LNCaP clone FGC (cell line): ENCODE measurements at regions not wholly inside any gene's neighbourhood (a gene's known extent, or its start where the extent isn't known, plus 50 kb on each side); places are given as distances from the start of the nearest gene placed in this dataset.
"Not testable (repeated sequence)": the region's sequence is repeated elsewhere in the genome, so short reads cannot be mapped to it uniquely, and the experiment has no call there.

Experiments used
- DNase-seq: peaks from one replicate; pipeline ENCODE4 v3.0.0-alpha.2; 2011; ENCODE audit warnings: low read depth
- H3K4me3 ChIP-seq: 2 replicates; pipeline ENCODE4 v1.5.1; 2011; ENCODE audit warnings: mild to moderate bottlenecking, low read depth, low read length, control low read depth
- CTCF ChIP-seq: IDR thresholded peaks from 2 replicates; pipeline ENCODE4 v1.5.1; 2012; ENCODE audit warnings: mild to moderate bottlenecking; ENCODE audit not compliant: control insufficient read depth, insufficient read depth; ENCODE audit errors: extremely low read depth

DNA sequence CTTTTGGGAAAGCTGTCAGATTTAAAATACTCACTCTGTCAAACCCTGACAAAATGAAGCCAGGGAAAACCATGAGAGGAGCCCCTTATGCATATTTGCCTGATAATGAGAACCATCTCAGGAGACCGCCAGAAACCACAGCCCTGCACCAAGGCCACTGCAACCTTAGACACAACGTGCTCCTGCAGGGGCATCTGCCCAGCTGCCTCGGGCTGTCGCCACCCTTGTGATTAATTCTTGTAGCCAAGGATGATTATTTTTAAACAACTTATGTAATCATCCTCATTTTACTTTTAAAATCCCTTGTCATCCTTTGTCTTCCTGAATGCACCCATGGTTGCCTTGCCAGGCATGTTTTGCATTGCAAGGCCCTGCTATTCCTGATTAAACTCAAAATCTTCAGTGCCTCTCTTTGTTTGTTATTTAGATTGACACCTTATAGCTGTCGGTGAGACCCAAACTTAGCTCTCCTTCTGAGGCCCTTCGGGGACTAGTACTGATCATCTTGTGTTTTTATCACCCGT, 766.4 kb upstream of the TMEM132C start:
- no peak overlapping the region for H3K4me3 ChIP-seq
- no peak for TF ChIP-seq CTCF
- no peak for DNase-seq

DNA sequence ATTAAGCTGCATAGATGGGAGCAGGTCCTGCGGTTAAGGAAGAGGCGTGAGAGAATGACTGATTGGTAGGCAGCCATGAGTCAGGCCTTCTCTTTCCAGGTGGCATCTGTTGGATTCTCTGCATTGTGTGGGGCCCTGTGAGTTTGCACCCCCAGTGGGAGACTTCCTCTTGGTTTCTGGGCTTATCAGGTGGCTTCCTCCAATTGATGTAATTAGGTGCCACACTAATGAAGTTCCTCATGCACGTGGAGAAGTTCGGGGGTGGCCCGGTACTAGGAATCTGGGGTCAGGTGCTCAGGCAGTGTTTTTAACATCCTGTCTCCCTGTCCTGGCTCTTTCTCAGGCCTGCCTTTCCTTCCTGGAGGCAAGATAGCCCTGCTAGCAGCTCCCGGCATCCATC, 765.1 kb upstream of the TMEM132C start:
- TF ChIP-seq CTCF = no peak
- no peak overlapping the region for H3K4me3 ChIP-seq
- no peak for DNase-seq

DNA sequence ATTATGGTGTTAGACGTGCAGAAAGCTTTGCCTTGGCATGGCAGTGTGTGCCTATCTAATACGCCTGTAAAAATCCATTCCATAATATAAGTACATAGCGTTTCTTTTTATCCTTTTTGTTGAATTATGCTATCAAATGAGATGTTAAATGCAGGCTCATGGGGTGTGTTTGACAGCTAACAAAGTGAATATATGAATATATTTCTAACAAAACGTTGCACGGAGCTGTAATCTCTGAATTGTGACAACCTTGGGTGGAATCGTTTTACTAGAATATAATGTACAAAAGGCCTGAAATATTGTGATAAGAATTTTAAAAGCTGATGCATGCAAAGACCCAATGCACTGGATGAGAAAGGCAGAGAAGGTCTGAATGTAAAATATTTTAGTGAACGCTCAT, 763.7 kb upstream of the TMEM132C start:
- no peak for DNase-seq
- no peak overlapping the region for H3K4me3 ChIP-seq
- TF ChIP-seq CTCF = no peak

GRCh38 chr12:127503996-127504395, 763.0 kb upstream of the TMEM132C start:
- DNase-seq, H3K4me3 ChIP-seq: not testable (repeated sequence)

GRCh38 chr12:127504874-127505273, 762.1 kb upstream of the TMEM132C start:
- no peak for TF ChIP-seq CTCF
- H3K4me3 ChIP-seq = no peak overlapping the region
- DNase-seq = no peak

DNA sequence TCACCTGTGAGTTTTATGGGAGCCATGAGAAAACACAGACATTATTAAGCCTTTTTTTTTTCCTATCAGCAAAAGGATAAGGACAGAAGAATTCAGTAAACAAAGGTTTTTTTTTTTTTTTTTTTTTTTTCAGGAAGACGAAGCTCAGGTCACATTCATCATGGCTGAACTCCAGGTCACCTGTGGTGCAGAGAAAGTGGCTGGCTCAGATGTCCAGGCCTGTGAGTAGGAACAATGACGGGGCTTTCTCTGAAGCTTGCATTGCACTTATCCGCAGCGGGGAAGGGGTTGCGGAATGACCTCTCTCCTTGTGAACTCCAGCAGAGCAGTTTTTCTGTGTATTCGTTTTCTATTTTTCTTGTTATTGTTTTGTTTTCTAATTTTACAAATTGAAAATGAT, 759.6 kb upstream of the TMEM132C start:
- no peak overlapping the region for H3K4me3 ChIP-seq
- TF ChIP-seq CTCF = no peak
- no peak for DNase-seq

- H3K4me3 ChIP-seq = no peak overlapping the region
- no peak for TF ChIP-seq CTCF
- no peak for DNase-seq
Observed at GRCh38 chr12:127509066-127509778, 757.7 kb upstream of the TMEM132C start.
